ENCODE measurements at regions not wholly inside any gene's neighbourhood (a gene's known extent, or its start where the extent isn't known, plus 50 kb on each side); places are given as distances from the start of the nearest gene placed in this dataset.

GRCh38 chr22:48739348-48740085 lies 1088.2 kb downstream of the BRD1 start (continued):
- no peak for TF ChIP-seq TCF4 (CRISPR knock-in tag; IDR thresholded peaks at IDR 0.05; ENCODE audit: borderline replicate concordance)
- TF ChIP-seq ZFP30 (CRISPR knock-in tag; IDR thresholded peaks at IDR 0.05) = no peak

DNA sequence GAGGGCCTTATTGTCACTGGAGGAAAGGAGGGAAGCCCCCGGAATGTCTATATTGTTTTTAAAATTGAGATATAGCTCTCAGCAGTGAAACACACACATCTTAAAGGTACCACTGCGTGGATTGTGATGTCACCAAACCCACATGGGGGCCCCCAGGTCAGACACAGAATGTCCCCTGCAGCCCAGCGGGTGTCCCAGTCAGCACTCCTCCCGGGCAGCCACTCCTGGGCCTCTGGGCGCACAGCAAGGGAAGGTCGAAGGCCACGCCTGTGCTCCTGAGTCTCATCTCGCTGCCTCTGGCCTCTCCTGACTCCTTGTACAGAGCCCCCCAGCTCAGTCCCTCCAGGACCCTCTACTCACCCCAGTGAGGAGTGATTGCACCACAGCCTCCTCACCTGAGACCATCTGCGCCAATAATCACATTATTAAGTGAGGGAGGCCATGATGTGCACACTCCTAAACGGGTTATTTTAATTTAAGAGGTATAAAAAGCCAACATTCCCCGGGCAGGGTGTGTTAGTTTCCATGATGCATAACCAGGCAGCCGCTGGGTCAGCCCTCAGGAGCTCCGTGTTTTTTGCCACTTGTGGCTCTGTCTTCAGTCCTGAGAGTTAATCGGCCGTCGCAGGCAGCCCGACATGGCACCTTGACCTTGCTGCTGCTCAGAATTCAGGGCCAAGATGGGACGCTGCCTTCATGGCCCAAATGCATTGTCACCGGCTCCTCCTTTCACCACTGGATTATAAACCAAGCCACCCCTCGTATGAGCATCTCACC lies 1089.3 kb downstream of the BRD1 start:
- no peak for TF ChIP-seq CREB5 (CRISPR knock-in tag; IDR thresholded peaks at IDR 0.05; ENCODE audit: low read depth)
- no peak for TF ChIP-seq SNAI2 (CRISPR knock-in tag; IDR thresholded peaks at IDR 0.05)
- TF ChIP-seq BACH2 (CRISPR knock-in tag; IDR thresholded peaks at IDR 0.05; ENCODE audit: borderline replicate concordance) = no peak
- TF ChIP-seq GLIS3 (CRISPR knock-in tag; IDR thresholded peaks at IDR 0.05) = no peak
- TF ChIP-seq, protein P1, sequence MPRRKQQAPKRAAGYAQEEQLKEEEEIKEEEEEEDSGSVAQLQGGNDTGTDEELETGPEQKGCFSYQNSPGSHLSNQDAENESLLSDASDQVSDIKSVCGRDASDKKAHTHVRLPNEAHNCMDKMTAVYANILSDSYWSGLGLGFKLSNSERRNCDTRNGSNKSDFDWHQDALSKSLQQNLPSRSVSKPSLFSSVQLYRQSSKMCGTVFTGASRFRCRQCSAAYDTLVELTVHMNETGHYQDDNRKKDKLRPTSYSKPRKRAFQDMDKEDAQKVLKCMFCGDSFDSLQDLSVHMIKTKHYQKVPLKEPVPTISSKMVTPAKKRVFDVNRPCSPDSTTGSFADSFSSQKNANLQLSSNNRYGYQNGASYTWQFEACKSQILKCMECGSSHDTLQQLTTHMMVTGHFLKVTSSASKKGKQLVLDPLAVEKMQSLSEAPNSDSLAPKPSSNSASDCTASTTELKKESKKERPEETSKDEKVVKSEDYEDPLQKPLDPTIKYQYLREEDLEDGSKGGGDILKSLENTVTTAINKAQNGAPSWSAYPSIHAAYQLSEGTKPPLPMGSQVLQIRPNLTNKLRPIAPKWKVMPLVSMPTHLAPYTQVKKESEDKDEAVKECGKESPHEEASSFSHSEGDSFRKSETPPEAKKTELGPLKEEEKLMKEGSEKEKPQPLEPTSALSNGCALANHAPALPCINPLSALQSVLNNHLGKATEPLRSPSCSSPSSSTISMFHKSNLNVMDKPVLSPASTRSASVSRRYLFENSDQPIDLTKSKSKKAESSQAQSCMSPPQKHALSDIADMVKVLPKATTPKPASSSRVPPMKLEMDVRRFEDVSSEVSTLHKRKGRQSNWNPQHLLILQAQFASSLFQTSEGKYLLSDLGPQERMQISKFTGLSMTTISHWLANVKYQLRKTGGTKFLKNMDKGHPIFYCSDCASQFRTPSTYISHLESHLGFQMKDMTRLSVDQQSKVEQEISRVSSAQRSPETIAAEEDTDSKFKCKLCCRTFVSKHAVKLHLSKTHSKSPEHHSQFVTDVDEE (CRISPR knock-in tag; IDR thresholded peaks at IDR 0.05) = no peak
- TF ChIP-seq RARB (CRISPR knock-in tag; IDR thresholded peaks at IDR 0.05) = no peak
- ATAC-seq = no peak

DNA sequence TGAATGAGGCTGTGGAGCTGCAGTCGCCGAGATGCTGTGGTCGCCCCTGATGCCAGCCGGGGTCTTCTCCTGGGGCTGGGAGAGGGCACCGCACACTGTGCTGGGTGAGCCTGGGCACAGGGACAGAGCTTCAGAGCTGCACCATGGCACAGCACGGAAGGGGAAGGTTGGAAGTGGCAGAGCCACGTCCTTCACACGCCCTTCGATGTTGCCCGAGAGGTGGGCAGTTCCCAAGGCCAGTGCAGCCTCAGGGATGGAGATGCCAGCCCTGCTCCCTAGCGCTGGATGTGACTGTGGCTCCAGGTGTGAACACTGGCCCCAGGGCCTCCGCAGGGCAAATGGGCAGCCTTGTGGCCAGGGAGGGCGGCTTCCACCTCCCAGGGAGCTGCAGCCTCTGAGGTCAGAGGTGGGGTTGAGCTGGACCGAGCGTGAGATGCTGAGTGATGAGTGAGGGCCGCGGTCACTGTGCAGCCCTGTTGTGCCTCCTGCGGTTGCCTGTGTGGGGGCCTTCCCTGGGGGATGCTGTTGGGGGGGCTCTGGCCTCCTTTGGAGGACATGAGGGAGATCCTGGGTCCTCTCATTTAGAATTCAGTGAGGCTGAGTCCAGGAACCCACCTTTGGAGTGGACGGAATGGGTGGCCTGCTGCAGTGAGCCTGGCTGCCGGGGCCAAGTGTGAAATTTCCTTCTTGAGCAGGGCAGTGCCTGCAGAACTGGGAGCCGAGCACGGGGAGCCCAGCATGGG lies 1090.0 kb downstream of the BRD1 start:
- ATAC-seq = no peak

More for the DNA sequence above, 1090.0 kb downstream of the BRD1 start:
- no peak for TF ChIP-seq ARNTL (CRISPR knock-in tag; IDR thresholded peaks at IDR 0.05; ENCODE audit: borderline replicate concordance, low read depth)
- TF ChIP-seq OSR1 (CRISPR knock-in tag; IDR thresholded peaks at IDR 0.05) = no peak
- no peak for TF ChIP-seq RARB (CRISPR knock-in tag; IDR thresholded peaks at IDR 0.05)
- no peak for TF ChIP-seq SNAI2 (CRISPR knock-in tag; IDR thresholded peaks at IDR 0.05)
- TF ChIP-seq ZNF8 (CRISPR knock-in tag; IDR thresholded peaks at IDR 0.05) = no peak
- TF ChIP-seq BACH2 (CRISPR knock-in tag; IDR thresholded peaks at IDR 0.05; ENCODE audit: borderline replicate concordance) = no peak
- TF ChIP-seq ZNF565 (CRISPR knock-in tag; conservative IDR thresholded peaks at IDR 0.05; ENCODE audit: low read depth) = no peak
- no peak for TF ChIP-seq CREB5 (CRISPR knock-in tag; IDR thresholded peaks at IDR 0.05; ENCODE audit: low read depth)
- TF ChIP-seq TCF4 (CRISPR knock-in tag; IDR thresholded peaks at IDR 0.05; ENCODE audit: borderline replicate concordance) = no peak
- no peak for TF ChIP-seq PATZ1 (CRISPR knock-in tag; IDR thresholded peaks at IDR 0.05; ENCODE audit: borderline replicate concordance)
- TF ChIP-seq PPARA (CRISPR knock-in tag; IDR thresholded peaks at IDR 0.05; ENCODE audit: borderline replicate concordance) = no peak
- no peak for TF ChIP-seq ZNF70 (CRISPR knock-in tag; IDR thresholded peaks at IDR 0.05)
- TF ChIP-seq ISL1 (CRISPR knock-in tag; IDR thresholded peaks at IDR 0.05) = no peak
- no peak for TF ChIP-seq ESRRG (CRISPR knock-in tag; IDR thresholded peaks at IDR 0.05)

Measured in SK-N-SH treated with all-trans-retinoic acid at 6 μM for 48 hours (cell line).